Activated CD4-positive, alpha-beta T cell treated with anti-CD3 and anti-CD28 coated beads, Interleukin-2, Interleukin-6, amounts not matched to agents 100 ng/mL and 50 ng/mL, durations not matched to agents 16 hours and 8 hours (primary cell): ENCODE measurements at regions not wholly inside any gene's neighbourhood (a gene's known extent, or its start where the extent isn't known, plus 50 kb on each side); places are given as distances from the start of the nearest gene placed in this dataset.

Source experiments
- DNase-seq: peaks from one replicate; pipeline ENCODE4 v3.0.0-alpha.2; 2020

GRCh38 chr12:22396735-22397134, 62.2 kb upstream of the ST8SIA1 start:
- no peak for DNase-seq

GRCh38 chr12:22396253-22396652, 61.7 kb upstream of the ST8SIA1 start:
- peak; percentile 25 for DNase-seq

GRCh38 chr12:22395666-22396065, 61.2 kb upstream of the ST8SIA1 start:
- no peak for DNase-seq
